ENCODE measurements at regions not wholly inside any gene's neighbourhood (a gene's known extent, or its start where the extent isn't known, plus 50 kb on each side); places are given as distances from the start of the nearest gene placed in this dataset.

GRCh38 chr6:126764104-126764503 lies 354.4 kb upstream of the RSPO3 start:
- H3K27ac ChIP-seq (ENCODE audit: low read depth, low read length, poor library complexity, severe bottlenecking), result no peak overlapping the region
- ChIA-PET POLR2A (interaction anchor here (1.8 kb wide), 1 partner anchor 10 kb away, joined by 7 read pairs; no protein-coding TSS in a partner anchor), CTCF (ENCODE audit: unreplicated experiment) (no interaction called here)
- BruUV-seq (replicated peaks), result no TSS peak
- no peak overlapping the region for H2AFZ ChIP-seq (ENCODE audit: low read length)
- no peaks in the 10 kb centered on the region for H3K9me3 ChIP-seq (ENCODE audit: low read length)
- H3K9me2 ChIP-seq (ENCODE audit: insufficient read depth, low read length), result no peaks in the 10 kb centered on the region
- no peaks in the 10 kb centered on the region for H3K36me3 ChIP-seq (ENCODE audit: insufficient read depth, low read length)
- no peak for DNase-seq (ENCODE audit: low spot score)
- no peak for TF ChIP-seq EZH2phosphoT487 (IDR thresholded peaks at IDR 0.05; ENCODE audit: borderline replicate concordance, low read depth, low read length)
- TF ChIP-seq CTCF (conservative IDR thresholded peaks at IDR 0.05; ENCODE audit: low read length), result no peak
- H3K4me2 ChIP-seq (ENCODE audit: low read length), result no peak overlapping the region
- H3K4me3 ChIP-seq (ENCODE audit: low read depth, low read length, poor library complexity, severe bottlenecking), result no peak overlapping the region
- intact Hi-C loops (cut with micrococcal nuclease; ENCODE audit: unreplicated experiment), result no loop called here
- H3K4me1 ChIP-seq (ENCODE audit: insufficient read depth, low read length, poor library complexity, severe bottlenecking), result no peaks in the 10 kb centered on the region
- no peaks in the 10 kb centered on the region for H4K20me1 ChIP-seq (ENCODE audit: insufficient read depth, low read length)
- no peaks in the 10 kb centered on the region for H3K79me2 ChIP-seq (ENCODE audit: insufficient read depth, low read depth, low read length)

- no peaks in the 10 kb centered on the region for H3K9me3 ChIP-seq (ENCODE audit: low read length)
- BruUV-seq (replicated peaks), result no TSS peak
- DNase-seq (ENCODE audit: low spot score), result no peak
- no peaks in the 10 kb centered on the region for H4K20me1 ChIP-seq (ENCODE audit: insufficient read depth, low read length)
- H2AFZ ChIP-seq (ENCODE audit: low read length), result no peak overlapping the region
- CTCF ChIA-PET (ENCODE audit: unreplicated experiment), result no interaction called here
- TF ChIP-seq CTCF (conservative IDR thresholded peaks at IDR 0.05; ENCODE audit: low read length) (no peak), EZH2phosphoT487 (IDR thresholded peaks at IDR 0.05; ENCODE audit: borderline replicate concordance, low read depth, low read length) (no peak)
- intact Hi-C loops (cut with micrococcal nuclease; ENCODE audit: unreplicated experiment), result no loop called here
- POLR2A ChIA-PET, result interaction anchor here (1.8 kb wide), 1 partner anchor 10 kb away, joined by 7 read pairs; no protein-coding TSS in a partner anchor
- no peak overlapping the region for H3K4me3 ChIP-seq (ENCODE audit: low read depth, low read length, poor library complexity, severe bottlenecking)
- H3K36me3 ChIP-seq (ENCODE audit: insufficient read depth, low read length), result no peaks in the 10 kb centered on the region
- H3K27ac ChIP-seq (ENCODE audit: low read depth, low read length, poor library complexity, severe bottlenecking), result no peak overlapping the region
- H3K4me2 ChIP-seq (ENCODE audit: low read length), result no peak overlapping the region
- H3K79me2 ChIP-seq (ENCODE audit: insufficient read depth, low read depth, low read length), result no peaks in the 10 kb centered on the region
- H3K9me2 ChIP-seq (ENCODE audit: insufficient read depth, low read length), result no peaks in the 10 kb centered on the region
- no peaks in the 10 kb centered on the region for H3K4me1 ChIP-seq (ENCODE audit: insufficient read depth, low read length, poor library complexity, severe bottlenecking)
Measured at GRCh38 chr6:126764671-126765070, 353.8 kb upstream of the RSPO3 start.

- H3K4me1 ChIP-seq (ENCODE audit: insufficient read depth, low read length, poor library complexity, severe bottlenecking), result no peaks in the 10 kb centered on the region
- H3K27ac ChIP-seq (ENCODE audit: low read depth, low read length, poor library complexity, severe bottlenecking), result no peak overlapping the region
- TF ChIP-seq EZH2phosphoT487 (IDR thresholded peaks at IDR 0.05; ENCODE audit: borderline replicate concordance, low read depth, low read length) (no peak), CTCF (conservative IDR thresholded peaks at IDR 0.05; ENCODE audit: low read length) (no peak)
- H2AFZ ChIP-seq (ENCODE audit: low read length), result no peak overlapping the region
- no TSS peak for BruUV-seq (replicated peaks)
- H3K9me2 ChIP-seq (ENCODE audit: insufficient read depth, low read length), result no peaks in the 10 kb centered on the region
- no peaks in the 10 kb centered on the region for H3K79me2 ChIP-seq (ENCODE audit: insufficient read depth, low read depth, low read length)
- DNase-seq (ENCODE audit: low spot score), result no peak
- no peaks in the 10 kb centered on the region for H4K20me1 ChIP-seq (ENCODE audit: insufficient read depth, low read length)
- ChIA-PET POLR2A (no interaction called here), CTCF (ENCODE audit: unreplicated experiment) (no interaction called here)
- H3K9me3 ChIP-seq (ENCODE audit: low read length), result no peaks in the 10 kb centered on the region
- intact Hi-C loops (cut with micrococcal nuclease; ENCODE audit: unreplicated experiment), result no loop called here
- H3K4me3 ChIP-seq (ENCODE audit: low read depth, low read length, poor library complexity, severe bottlenecking), result no peak overlapping the region
- no peak overlapping the region for H3K4me2 ChIP-seq (ENCODE audit: low read length)
- no peaks in the 10 kb centered on the region for H3K36me3 ChIP-seq (ENCODE audit: insufficient read depth, low read length)
Measured at GRCh38 chr6:126766820-126767219, 351.7 kb upstream of the RSPO3 start.
